K562 (cell line): ENCODE measurements at regions not wholly inside any gene's neighbourhood (a gene's known extent, or its start where the extent isn't known, plus 50 kb on each side); places are given as distances from the start of the nearest gene placed in this dataset.

Source experiments
- ATAC-seq: fragments of 200-7000 bp; cut with Tn5 transposase; 3 replicates; pipeline ENCODE4 v1.9.1; 2020; ENCODE audit warnings: moderate library complexity
- BruUV-seq: library from RNA; stranded (reverse); fragments of 400-500 nt; replicated peaks from 2 replicates; lab custom pipeline; 2021; lab: Mats Ljungman, UMichigan
- CTCF ChIA-PET: fragments of 300-600 bp; formaldehyde crosslinking; extraction: SDS; loops from one replicate; lab custom pipeline; 2021; ENCODE audit warnings: low intra/inter-chr PET ratio; lab: Yijun Ruan, JAX
- POLR2A ChIA-PET: fragments of 300-600, 350-650 bp; sonication (Branson Sonifier 250); formaldehyde crosslinking; extraction: SDS; loops from one replicate; lab custom pipeline; 2021; ENCODE audit warnings: antibody characterized with exemption, inconsistent platforms; lab: Yijun Ruan, JAX
- DNase-seq, 4 experiments: peaks; one replicate each; pipeline versions ENCODE4 v3.0.0 to v3.0.0-alpha.2; 2011 to 2018; ENCODE audit warnings: low spot score in 3 of 4, mixed read lengths in 3 of 4; ENCODE audit errors: extremely low read depth in 1 of 4
- FAIRE-seq: peaks from 2 replicates; lab custom pipeline; 2011; peaks lifted over from hg19 to GRCh38; lab: Jason Lieb, UNC
- H2AFZ ChIP-seq: 2 replicates; pipeline ENCODE4 v1.6.0; 2011; ENCODE audit warnings: low read depth, low read length, control low read depth, inconsistent platforms
- H3K27ac ChIP-seq: fragments of 200-600 bp; 3 replicates; pipeline ENCODE4 v1.8.0; 2011; ENCODE audit warnings: low read depth, mild to moderate bottlenecking, control low read depth, inconsistent platforms, low read length, moderate library complexity, mixed read lengths; ENCODE audit errors: extremely low read depth
- H3K27me3 ChIP-seq, 2 experiments: fragments of 300-600 bp in 1 of 2; 2 replicates in 1 of 2; 3 replicates in 1 of 2; pipeline versions ENCODE4 v1.6.0 to v1.8.0; 2011; ENCODE audit warnings: inconsistent platforms in 2 of 2, low read length in 2 of 2, mild to moderate bottlenecking in 1 of 2, mixed read lengths in 1 of 2, moderate library complexity in 1 of 2; ENCODE audit not compliant: control insufficient read depth in 2 of 2, insufficient read depth in 2 of 2
- H3K36me3 ChIP-seq: fragments of 300-600 bp; 3 replicates; pipeline ENCODE4 v1.8.0; 2011; ENCODE audit warnings: mild to moderate bottlenecking, low read length, inconsistent platforms; ENCODE audit not compliant: control insufficient read depth, insufficient read depth
- H3K4me1 ChIP-seq, 2 experiments: fragments of 200-600 bp in 1 of 2; replicated peaks in 1 of 2; 2 replicates in 1 of 2; 3 replicates in 1 of 2; pipeline versions ENCODE4 v1.5.1 to v1.8.0; 2011; ENCODE audit warnings: inconsistent platforms in 2 of 2, low read length in 2 of 2, mild to moderate bottlenecking in 1 of 2, mixed read lengths in 1 of 2, moderate library complexity in 1 of 2; ENCODE audit not compliant: control insufficient read depth in 2 of 2, insufficient read depth in 2 of 2
- H3K4me2 ChIP-seq: 2 replicates; pipeline ENCODE4 v1.6.1; 2011; ENCODE audit warnings: low read length, control low read depth, inconsistent platforms, mixed read lengths; ENCODE audit not compliant: insufficient read depth
- H3K4me3 ChIP-seq: fragments of 200-600 bp; sonication (generic), shearing (Covaris generic); 2 replicates; pipeline ENCODE4 v1.5.1; 2016; ENCODE audit warnings: control low read depth, inconsistent platforms
- H3K79me2 ChIP-seq: fragments of 200-600 bp; 3 replicates; pipeline ENCODE4 v1.8.0; 2011; ENCODE audit warnings: low read length, inconsistent platforms; ENCODE audit not compliant: control insufficient read depth, insufficient read depth
- H3K9ac ChIP-seq, 2 experiments: 2 replicates each; pipeline versions ENCODE4 v1.6.0 to v1.6.1; 2011; ENCODE audit warnings: low read depth in 2 of 2, low read length in 2 of 2, control low read depth in 1 of 2, inconsistent platforms in 1 of 2, mild to moderate bottlenecking in 1 of 2, mixed read lengths in 1 of 2; ENCODE audit not compliant: insufficient read depth in 1 of 2
- H3K9me1 ChIP-seq: one replicate; pipeline ENCODE4 v1.6.0; 2011; ENCODE audit warnings: inconsistent platforms, mild to moderate bottlenecking, low read length, moderate library complexity; ENCODE audit not compliant: control insufficient read depth, insufficient read depth
- H3K9me3 ChIP-seq: replicated peaks from 2 replicates; pipeline ENCODE4 v1.5.1; 2011; ENCODE audit warnings: low read depth, low read length, inconsistent platforms; ENCODE audit not compliant: control insufficient read depth, insufficient read depth
- H4K20me1 ChIP-seq: replicated peaks from 2 replicates; pipeline ENCODE4 v1.6.1; 2011; ENCODE audit warnings: low read length, inconsistent platforms, mixed read lengths; ENCODE audit not compliant: control insufficient read depth, insufficient read depth
- DPF2 ChIP-seq: fragments of 450-650 bp; IDR thresholded peaks from 2 replicates; pipeline ENCODE4 v1.6.1; 2016
- GTF2E2 ChIP-seq: fragments of 200-800 bp; sonication (Bioruptor generic); IDR thresholded peaks from 2 replicates; pipeline ENCODE4 v1.6.1; 2016; ENCODE audit warnings: missing genetic modification characterization, missing compliant biosample characterization
- HDAC3 ChIP-seq: fragments of 450-650 bp; IDR thresholded peaks from 2 replicates; pipeline ENCODE4 v1.6.1; 2018; ENCODE audit warnings: borderline replicate concordance, mild to moderate bottlenecking, moderate library complexity; ENCODE audit not compliant: partially characterized antibody
- HNRNPH1 ChIP-seq: fragments of 200-400 bp; formaldehyde crosslinking; optimal IDR thresholded peaks from 2 replicates; pipeline ENCODE3; 2017; ENCODE audit warnings: low read depth, mild to moderate bottlenecking, low read length, moderate library complexity
- MCM3 ChIP-seq: fragments of 450-650 bp; IDR thresholded peaks from 2 replicates; pipeline ENCODE4 v1.6.1; 2016
- NCOA2 ChIP-seq, 2 experiments: fragments of 450-650 bp; IDR thresholded peaks; 2 replicates each; pipeline ENCODE4 v1.6.1; 2018; ENCODE audit warnings: mild to moderate bottlenecking in 2 of 2, moderate library complexity in 1 of 2; ENCODE audit not compliant: partially characterized antibody in 2 of 2
- OTX1 ChIP-seq: fragments of 450-650 bp; formaldehyde crosslinking; IDR thresholded peaks from 2 replicates; pipeline ENCODE4 v1.4.0; 2022; ENCODE audit warnings: mild to moderate bottlenecking
- ZBTB34 ChIP-seq: fragments of 250-450 bp; sonication (Bioruptor Pico); IDR thresholded peaks from 2 replicates; pipeline ENCODE4 v1.8.0; 2021; ENCODE audit warnings: mild to moderate bottlenecking, moderate library complexity
- ZNF121 ChIP-seq: sonication (generic); formaldehyde crosslinking; conservative IDR thresholded peaks from 2 replicates; pipeline ENCODE4 v1.8.0; 2022; ENCODE audit warnings: missing genetic modification reagents
- ZNF311 ChIP-seq: fragments of 250-450 bp; sonication (Bioruptor Pico); IDR thresholded peaks from 2 replicates; pipeline ENCODE4 v1.4.0; 2020; ENCODE audit warnings: mild to moderate bottlenecking, moderate library complexity
- ZNF316 ChIP-seq: fragments of 450-650 bp; IDR thresholded peaks from 2 replicates; pipeline ENCODE4 v1.6.1; 2016
- ZNF707 ChIP-seq: fragments of 250-450 bp; sonication (Bioruptor Pico); conservative IDR thresholded peaks from 2 replicates; pipeline ENCODE4 v1.8.0; 2022; ENCODE audit warnings: inconsistent platforms, mild to moderate bottlenecking, moderate library complexity
- WGBS: fragments of 100-300 bp; shearing (Covaris generic); methylation state at CpG from one replicate; pipeline ENCODE4 v1.1.6; 2016; ENCODE audit warnings: low coverage, mixed read lengths; ENCODE audit not compliant: insufficient coverage; ENCODE audit errors: missing lambda C conversion rate; 5-methylcytosine and 5-hydroxymethylcytosine counted together
- in situ Hi-C: fragments of 300-500 bp; cut with MboI; formaldehyde crosslinking; loops from 4 replicates; pipeline ENCODE4 v1.15.0; 2018; ENCODE audit warnings: inconsistent platforms, mixed read lengths
- intact Hi-C: fragments of 100-400 bp; cut with micrococcal nuclease; formaldehyde crosslinking; loops from 2 replicates; pipeline ENCODE4 v1.14.2; 2022
- TF ChIP-seq, protein P1 (sequence below): fragments of 200-800 bp; sonication (Bioruptor generic); IDR thresholded peaks from 2 replicates; pipeline ENCODE4 v1.6.1; 2017; ENCODE audit warnings: missing genetic modification characterization, missing compliant biosample characterization
- TF ChIP-seq, protein P2 (sequence below): IDR thresholded peaks from 2 replicates; pipeline ENCODE4 v1.6.1; 2011; ENCODE audit not compliant: insufficient read length; ENCODE audit errors: extremely low read depth

DNA sequence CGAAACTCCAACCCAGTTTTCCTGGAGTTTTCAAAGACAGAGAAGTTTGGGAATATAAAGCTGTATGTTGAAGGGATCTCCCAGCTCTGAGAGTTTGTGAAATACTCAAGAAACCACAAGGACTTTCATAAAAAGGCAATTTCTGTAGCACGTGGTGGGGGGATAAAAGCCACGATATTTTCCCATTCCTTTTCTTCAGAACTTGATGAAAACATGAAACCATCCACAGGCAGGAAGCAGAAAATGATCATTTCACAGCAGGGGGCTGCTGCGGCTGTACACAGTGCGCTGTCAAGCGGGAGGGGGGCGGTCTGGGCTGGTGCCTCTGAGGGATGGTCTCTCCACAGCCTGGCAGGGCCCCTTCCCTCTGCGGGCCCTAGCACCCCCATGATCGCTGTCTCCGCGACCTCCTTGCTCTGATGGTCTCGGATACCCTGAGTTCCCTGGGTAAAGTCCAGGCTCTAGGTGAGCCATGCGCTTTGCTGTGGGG lies 423.2 kb downstream of the MN1 start:
- FAIRE-seq: no peak
- POLR2A ChIA-PET: no interaction called here

More for the DNA sequence above, 423.2 kb downstream of the MN1 start:
- no peak overlapping the region for H3K9ac ChIP-seq
- H3K27ac ChIP-seq: no peak overlapping the region
- H3K4me1 ChIP-seq: no peaks in the 10 kb centered on the region
- TF ChIP-seq ZNF707 (no peak), DPF2 (no peak), NCOA2 (IDR thresholded peaks at IDR 0.05; ENCODE audit: partially characterized antibody in 2 of 2) (no peak), HDAC3 (no peak), GTF2E2 (no peak), ZNF121 (CRISPR knock-in tag) (no peak), ZNF311 (no peak), ZNF316 (no peak), OTX1 (no peak), HNRNPH1 (no peak), ZBTB34 (CRISPR knock-in tag) (no peak), MCM3 (no peak)
- TF ChIP-seq, protein P1, sequence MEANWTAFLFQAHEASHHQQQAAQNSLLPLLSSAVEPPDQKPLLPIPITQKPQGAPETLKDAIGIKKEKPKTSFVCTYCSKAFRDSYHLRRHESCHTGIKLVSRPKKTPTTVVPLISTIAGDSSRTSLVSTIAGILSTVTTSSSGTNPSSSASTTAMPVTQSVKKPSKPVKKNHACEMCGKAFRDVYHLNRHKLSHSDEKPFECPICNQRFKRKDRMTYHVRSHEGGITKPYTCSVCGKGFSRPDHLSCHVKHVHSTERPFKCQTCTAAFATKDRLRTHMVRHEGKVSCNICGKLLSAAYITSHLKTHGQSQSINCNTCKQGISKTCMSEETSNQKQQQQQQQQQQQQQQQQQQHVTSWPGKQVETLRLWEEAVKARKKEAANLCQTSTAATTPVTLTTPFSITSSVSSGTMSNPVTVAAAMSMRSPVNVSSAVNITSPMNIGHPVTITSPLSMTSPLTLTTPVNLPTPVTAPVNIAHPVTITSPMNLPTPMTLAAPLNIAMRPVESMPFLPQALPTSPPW (CRISPR knock-in tag): no peak
- TF ChIP-seq, protein P2, sequence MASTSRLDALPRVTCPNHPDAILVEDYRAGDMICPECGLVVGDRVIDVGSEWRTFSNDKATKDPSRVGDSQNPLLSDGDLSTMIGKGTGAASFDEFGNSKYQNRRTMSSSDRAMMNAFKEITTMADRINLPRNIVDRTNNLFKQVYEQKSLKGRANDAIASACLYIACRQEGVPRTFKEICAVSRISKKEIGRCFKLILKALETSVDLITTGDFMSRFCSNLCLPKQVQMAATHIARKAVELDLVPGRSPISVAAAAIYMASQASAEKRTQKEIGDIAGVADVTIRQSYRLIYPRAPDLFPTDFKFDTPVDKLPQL: no peak
- TF ChIP-seq, all 486 proteins: peak for 0
- Histone ChIP-seq H3K4me2 (no peak overlapping the region), H4K20me1 (no peaks in the 10 kb centered on the region), H2AFZ (no peak overlapping the region), H3K4me3 (no peak overlapping the region), H3K36me3 (no peaks in the 10 kb centered on the region), H3K79me2 (no peaks in the 10 kb centered on the region), H3K9me1 (no peaks in the 10 kb centered on the region), H3K27me3 (peaks cover 5 to 28% of the 10 kb centered on the region in 2 experiments; a peak in 4 of 5 replicates), H3K9me3 (no peaks in the 10 kb centered on the region)
- BruUV-seq: no TSS peak
- intact Hi-C loops: no loop called here
- CTCF ChIA-PET: no interaction called here
- 1% methylated on average over 12 of the region's 13 CpGs for WGBS
- DNase-seq (no peak), ATAC-seq (no peak)
- in situ Hi-C loops: no loop called here
